Kidney (tissue), 13 donors: ENCODE measurements at regions not wholly inside any gene's neighbourhood (a gene's known extent, or its start where the extent isn't known, plus 50 kb on each side); places are given as distances from the start of the nearest gene placed in this dataset.

Experiments used
- DNase-seq, 5 donors: peaks; one replicate each; pipeline ENCODE4 v3.0.0-alpha.2; 2013 to 2020
- FAIRE-seq: peaks from 2 replicates; lab custom pipeline; 2012; peaks lifted over from hg19 to GRCh38; lab: Jason Lieb, UNC
- H3K27ac ChIP-seq, 2 donors: one replicate each; pipeline ENCODE4 v1.7.0; 2013; ENCODE audit warnings: low read depth in 2 of 2, low read length in 2 of 2, inconsistent platforms in 1 of 2
- H3K27me3 ChIP-seq: one replicate; pipeline ENCODE4 v1.7.1; 2013; ENCODE audit warnings: low read length, inconsistent platforms; ENCODE audit not compliant: control insufficient read depth, insufficient read depth
- H3K36me3 ChIP-seq, 3 donors: one replicate each; pipeline versions ENCODE4 v1.7.0 to v1.7.1; 2013; ENCODE audit warnings: low read length in 3 of 3, control low read depth in 1 of 3, inconsistent platforms in 1 of 3; ENCODE audit not compliant: insufficient read depth in 3 of 3, control insufficient read depth in 2 of 3
- H3K4me1 ChIP-seq, 3 donors: one replicate each; pipeline versions ENCODE4 v1.7.0 to v1.7.1; 2013; ENCODE audit warnings: low read length in 3 of 3, inconsistent platforms in 1 of 3, low read depth in 1 of 3; ENCODE audit not compliant: control insufficient read depth in 2 of 3, insufficient read depth in 2 of 3
- H3K4me3 ChIP-seq, 3 donors: one replicate each; pipeline versions ENCODE4 v1.7.0 to v1.8.1; 2013; ENCODE audit warnings: low read length in 3 of 3, control low read depth in 1 of 3, inconsistent platforms in 1 of 3
- H3K9ac ChIP-seq, 3 donors: one replicate each; pipeline versions ENCODE4 v1.7.0 to v1.7.1; 2013; ENCODE audit warnings: low read length in 3 of 3, control low read depth in 1 of 3, inconsistent platforms in 1 of 3
- H3K9me3 ChIP-seq, 3 donors: one replicate each; pipeline versions ENCODE4 v1.7.0 to v1.7.1; 2013; ENCODE audit warnings: low read length in 3 of 3, control low read depth in 1 of 3, inconsistent platforms in 1 of 3; ENCODE audit not compliant: control insufficient read depth in 2 of 3, insufficient read depth in 1 of 3
- CTCF ChIP-seq: IDR thresholded peaks from 3 replicates; pipeline ENCODE4 v1.5.1; 2012; ENCODE audit warnings: mild to moderate bottlenecking, moderate library complexity, borderline replicate concordance; ENCODE audit not compliant: insufficient read depth; ENCODE audit errors: extremely low read depth
- intact Hi-C: fragments of 100-400 bp; cut with DNase I; formaldehyde crosslinking; loops from one replicate; pipeline ENCODE4 v1.11.1; 2022
- donor health status: control.
- donor health status: control.
- donor health status: control.
- donor health status: control.
- donor health status: control.
- donor health status: DM: yes; HTN: yes; CAD: no.
- donor health status: Normal renal cell carcinoma (clear cell type).

GRCh38 chr6:6804843-6805615, 216.5 kb downstream of the LY86 start:
- Histone ChIP-seq H3K36me3 (no peaks in the 10 kb centered on the region), H3K4me1 (no peaks in the 10 kb centered on the region), H3K9me3 (peaks cover 0 to 5% (median 0%) of the 10 kb centered on the region in 3 donors), H3K9ac (no peak overlapping the region), H3K4me3 (no peak overlapping the region), H3K27ac (no peak overlapping the region), H3K27me3 (no peaks in the 10 kb centered on the region)
- no peak for TF ChIP-seq CTCF
- DNase-seq (peak in 1 of 5 donors; percentile 5), FAIRE-seq (no peak)
- intact Hi-C loops, result no loop called here

- no peak for TF ChIP-seq CTCF
- H3K9ac ChIP-seq, result no peak overlapping the region
- no peak for FAIRE-seq
- intact Hi-C loops, result no loop called here
- peaks cover 0 to 5% (median 0%) of the 10 kb centered on the region in 3 donors for H3K9me3 ChIP-seq
- no peaks in the 10 kb centered on the region for H3K27me3 ChIP-seq
- DNase-seq, result peak in 1 of 5 donors; percentile 19
- H3K4me3 ChIP-seq, result no peak overlapping the region
- H3K4me1 ChIP-seq, result peaks cover 0 to 2% (median 0%) of the 10 kb centered on the region in 3 donors
- H3K27ac ChIP-seq, result peak overlapping the region in 1 of 2 donors; percentile 0
- no peaks in the 10 kb centered on the region for H3K36me3 ChIP-seq
Observed at GRCh38 chr6:6806844-6807518, 218.5 kb downstream of the LY86 start.

GRCh38 chr6:6808343-6808742, 219.8 kb downstream of the LY86 start:
- TF ChIP-seq CTCF, result no peak
- intact Hi-C loops, result no loop called here
- H3K9ac ChIP-seq, result no peak overlapping the region

More at GRCh38 chr6:6808343-6808742, 219.8 kb downstream of the LY86 start:
- Histone ChIP-seq H3K27ac (no peak overlapping the region), H3K4me1 (peaks cover 0 to 2% (median 0%) of the 10 kb centered on the region in 3 donors), H3K27me3 (no peaks in the 10 kb centered on the region), H3K36me3 (no peaks in the 10 kb centered on the region), H3K4me3 (no peak overlapping the region), H3K9me3 (peaks cover 0 to 5% (median 0%) of the 10 kb centered on the region in 3 donors)
- DNase-seq (peak in 1 of 5 donors; percentile 6), FAIRE-seq (no peak)
